K562 (cell line): ENCODE measurements at regions not wholly inside any gene's neighbourhood (a gene's known extent, or its start where the extent isn't known, plus 50 kb on each side); places are given as distances from the start of the nearest gene placed in this dataset.

ENCODE experiments used
- ATAC-seq: fragments of 200-7000 bp; cut with Tn5 transposase; 3 replicates; pipeline ENCODE4 v1.9.1; 2020; ENCODE audit warnings: moderate library complexity
- BruUV-seq: library from RNA; stranded (reverse); fragments of 400-500 nt; replicated peaks from 2 replicates; lab custom pipeline; 2021; lab: Mats Ljungman, UMichigan
- CTCF ChIA-PET: fragments of 300-600 bp; formaldehyde crosslinking; extraction: SDS; loops from one replicate; lab custom pipeline; 2021; ENCODE audit warnings: low intra/inter-chr PET ratio; lab: Yijun Ruan, JAX
- POLR2A ChIA-PET: fragments of 300-600, 350-650 bp; sonication (Branson Sonifier 250); formaldehyde crosslinking; extraction: SDS; loops from one replicate; lab custom pipeline; 2021; ENCODE audit warnings: antibody characterized with exemption, inconsistent platforms; lab: Yijun Ruan, JAX
- DNase-seq, 4 experiments: peaks; one replicate each; pipeline versions ENCODE4 v3.0.0 to v3.0.0-alpha.2; 2011 to 2018; ENCODE audit warnings: low spot score in 3 of 4, mixed read lengths in 3 of 4; ENCODE audit errors: extremely low read depth in 1 of 4
- FAIRE-seq: peaks from 2 replicates; lab custom pipeline; 2011; peaks lifted over from hg19 to GRCh38; lab: Jason Lieb, UNC
- H2AFZ ChIP-seq: 2 replicates; pipeline ENCODE4 v1.6.0; 2011; ENCODE audit warnings: low read depth, low read length, control low read depth, inconsistent platforms
- H3K27ac ChIP-seq: fragments of 200-600 bp; 3 replicates; pipeline ENCODE4 v1.8.0; 2011; ENCODE audit warnings: low read depth, mild to moderate bottlenecking, control low read depth, inconsistent platforms, low read length, moderate library complexity, mixed read lengths; ENCODE audit errors: extremely low read depth
- H3K27me3 ChIP-seq, 2 experiments: fragments of 300-600 bp in 1 of 2; 2 replicates in 1 of 2; 3 replicates in 1 of 2; pipeline versions ENCODE4 v1.6.0 to v1.8.0; 2011; ENCODE audit warnings: inconsistent platforms in 2 of 2, low read length in 2 of 2, mild to moderate bottlenecking in 1 of 2, mixed read lengths in 1 of 2, moderate library complexity in 1 of 2; ENCODE audit not compliant: control insufficient read depth in 2 of 2, insufficient read depth in 2 of 2
- H3K36me3 ChIP-seq: fragments of 300-600 bp; 3 replicates; pipeline ENCODE4 v1.8.0; 2011; ENCODE audit warnings: mild to moderate bottlenecking, low read length, inconsistent platforms; ENCODE audit not compliant: control insufficient read depth, insufficient read depth
- H3K4me1 ChIP-seq, 2 experiments: fragments of 200-600 bp in 1 of 2; replicated peaks in 1 of 2; 2 replicates in 1 of 2; 3 replicates in 1 of 2; pipeline versions ENCODE4 v1.5.1 to v1.8.0; 2011; ENCODE audit warnings: inconsistent platforms in 2 of 2, low read length in 2 of 2, mild to moderate bottlenecking in 1 of 2, mixed read lengths in 1 of 2, moderate library complexity in 1 of 2; ENCODE audit not compliant: control insufficient read depth in 2 of 2, insufficient read depth in 2 of 2
- H3K4me2 ChIP-seq: 2 replicates; pipeline ENCODE4 v1.6.1; 2011; ENCODE audit warnings: low read length, control low read depth, inconsistent platforms, mixed read lengths; ENCODE audit not compliant: insufficient read depth
- H3K4me3 ChIP-seq: fragments of 200-600 bp; sonication (generic), shearing (Covaris generic); 2 replicates; pipeline ENCODE4 v1.5.1; 2016; ENCODE audit warnings: control low read depth, inconsistent platforms
- H3K79me2 ChIP-seq: fragments of 200-600 bp; 3 replicates; pipeline ENCODE4 v1.8.0; 2011; ENCODE audit warnings: low read length, inconsistent platforms; ENCODE audit not compliant: control insufficient read depth, insufficient read depth
- H3K9ac ChIP-seq, 2 experiments: 2 replicates each; pipeline versions ENCODE4 v1.6.0 to v1.6.1; 2011; ENCODE audit warnings: low read depth in 2 of 2, low read length in 2 of 2, control low read depth in 1 of 2, inconsistent platforms in 1 of 2, mild to moderate bottlenecking in 1 of 2, mixed read lengths in 1 of 2; ENCODE audit not compliant: insufficient read depth in 1 of 2
- H3K9me1 ChIP-seq: one replicate; pipeline ENCODE4 v1.6.0; 2011; ENCODE audit warnings: inconsistent platforms, mild to moderate bottlenecking, low read length, moderate library complexity; ENCODE audit not compliant: control insufficient read depth, insufficient read depth
- H3K9me3 ChIP-seq: replicated peaks from 2 replicates; pipeline ENCODE4 v1.5.1; 2011; ENCODE audit warnings: low read depth, low read length, inconsistent platforms; ENCODE audit not compliant: control insufficient read depth, insufficient read depth
- H4K20me1 ChIP-seq: replicated peaks from 2 replicates; pipeline ENCODE4 v1.6.1; 2011; ENCODE audit warnings: low read length, inconsistent platforms, mixed read lengths; ENCODE audit not compliant: control insufficient read depth, insufficient read depth
- HMGN3 ChIP-seq: IDR thresholded peaks from 2 replicates; pipeline ENCODE4 v1.6.1; 2011; ENCODE audit warnings: borderline replicate concordance, low read depth, mild to moderate bottlenecking, mixed read lengths, low read length; ENCODE audit not compliant: insufficient read length; ENCODE audit errors: extremely low read depth
- ILF3 ChIP-seq: fragments of 450-650 bp; IDR thresholded peaks from 2 replicates; pipeline ENCODE4 v1.6.1; 2018; ENCODE audit warnings: antibody characterized with exemption, mild to moderate bottlenecking, moderate library complexity, borderline replicate concordance
- NR2F6 ChIP-seq: fragments of 450-650 bp; formaldehyde crosslinking; IDR thresholded peaks from 2 replicates; pipeline ENCODE4 v1.4.0; 2020; ENCODE audit warnings: mild to moderate bottlenecking
- RBM25 ChIP-seq: fragments of 200-400 bp; formaldehyde crosslinking; IDR thresholded peaks from 2 replicates; pipeline ENCODE4 v1.6.1; 2018; ENCODE audit warnings: low read length, low read depth, moderate library complexity; ENCODE audit not compliant: severe bottlenecking
- RNF2 ChIP-seq: sonication (generic); IDR thresholded peaks from 2 replicates; pipeline ENCODE4 v1.6.1; 2016
- ZNF134 ChIP-seq: fragments of 250-450 bp; sonication (Bioruptor Pico); conservative IDR thresholded peaks from 2 replicates; pipeline ENCODE4 v1.4.0; 2020
- ZNF3 ChIP-seq: fragments of 250-450 bp; sonication (Bioruptor Pico); IDR thresholded peaks from 2 replicates; pipeline ENCODE4 v1.5.0; 2021; ENCODE audit warnings: mild to moderate bottlenecking, moderate library complexity
- ZNF316 ChIP-seq: fragments of 450-650 bp; IDR thresholded peaks from 2 replicates; pipeline ENCODE4 v1.6.1; 2016
- ZNF41 ChIP-seq: fragments of 250-450 bp; sonication (Bioruptor Pico); conservative IDR thresholded peaks from 2 replicates; pipeline ENCODE4 v1.4.0; 2020; ENCODE audit warnings: mild to moderate bottlenecking
- ZNF561 ChIP-seq: fragments of 450-650 bp; formaldehyde crosslinking; conservative IDR thresholded peaks from 2 replicates; pipeline ENCODE4 v1.4.0; 2020; ENCODE audit warnings: mild to moderate bottlenecking, moderate library complexity
- WGBS: fragments of 100-300 bp; shearing (Covaris generic); methylation state at CpG from one replicate; pipeline ENCODE4 v1.1.6; 2016; ENCODE audit warnings: low coverage, mixed read lengths; ENCODE audit not compliant: insufficient coverage; ENCODE audit errors: missing lambda C conversion rate; 5-methylcytosine and 5-hydroxymethylcytosine counted together
- in situ Hi-C: fragments of 300-500 bp; cut with MboI; formaldehyde crosslinking; loops from 4 replicates; pipeline ENCODE4 v1.15.0; 2018; ENCODE audit warnings: inconsistent platforms, mixed read lengths
- intact Hi-C: fragments of 100-400 bp; cut with micrococcal nuclease; formaldehyde crosslinking; loops from 2 replicates; pipeline ENCODE4 v1.14.2; 2022

- no TSS peak for BruUV-seq
- Histone ChIP-seq H3K4me3 (no peak overlapping the region), H3K9ac (no peak overlapping the region), H3K9me1 (no peaks in the 10 kb centered on the region), H3K79me2 (no peaks in the 10 kb centered on the region), H3K9me3 (no peaks in the 10 kb centered on the region), H3K4me1 (no peaks in the 10 kb centered on the region), H3K27ac (no peak overlapping the region), H4K20me1 (no peaks in the 10 kb centered on the region; the same call in 1 of the 2 replicates), H3K36me3 (no peaks in the 10 kb centered on the region), H3K27me3 (peaks cover 16 to 57% of the 10 kb centered on the region in 2 experiments; a peak in 4 of 5 replicates), H2AFZ (no peak overlapping the region), H3K4me2 (no peak overlapping the region)
- in situ Hi-C loops (no loop called here), intact Hi-C loops (no loop called here)
- CTCF ChIA-PET = interaction anchor here (0.6 kb wide), 1 partner anchor 880 kb away, joined by 3 read pairs; no protein-coding TSS in a partner anchor
- no peak for ATAC-seq
- under 1% methylated on average over 22 of the region's 23 CpGs for WGBS
- TF ChIP-seq ZNF3 (CRISPR knock-in tag) (no peak), RNF2 (no peak), HMGN3 (no peak), ZNF561 (CRISPR knock-in tag) (no peak), ZNF41 (CRISPR knock-in tag) (no peak)
- no peak for DNase-seq
- FAIRE-seq = no peak
- POLR2A ChIA-PET = interaction anchor here (0.7 kb wide), 1 partner anchor 15 kb away, joined by 3 read pairs; no protein-coding TSS in a partner anchor
Observed at GRCh38 chr2:100664021-100664755, 101.4 kb downstream of the PDCL3 start.

GRCh38 chr2:100664756-100665101 lies 101.9 kb downstream of the PDCL3 start:
- DNase-seq (no peak), ATAC-seq (no peak), FAIRE-seq (no peak)
- H2AFZ ChIP-seq = no peak overlapping the region
- ChIA-PET POLR2A (no interaction called here), CTCF (interaction anchor here (0.6 kb wide), 1 partner anchor 879 kb away, joined by 3 read pairs; no protein-coding TSS in a partner anchor)
- H4K20me1 ChIP-seq = no peaks in the 10 kb centered on the region; the same call in 1 of the 2 replicates
- no peak overlapping the region for H3K27ac ChIP-seq
- no peak overlapping the region for H3K9ac ChIP-seq
- H3K36me3 ChIP-seq = no peaks in the 10 kb centered on the region
- H3K79me2 ChIP-seq = no peaks in the 10 kb centered on the region
- intact Hi-C loops (no loop called here), in situ Hi-C loops (no loop called here)
- no TSS peak for BruUV-seq
- TF ChIP-seq NR2F6 (CRISPR knock-in tag) (no peak), RBM25 (peak; percentile 11), ZNF134 (CRISPR knock-in tag) (peak; percentile 97), ZNF316 (no peak), ILF3 (no peak)
- H3K9me3 ChIP-seq = no peaks in the 10 kb centered on the region
- peaks cover 16 to 60% of the 10 kb centered on the region in 2 experiments; a peak in 4 of 5 replicates for H3K27me3 ChIP-seq
- WGBS = 0% methylated on average over 2 of the region's 2 CpGs
- H3K9me1 ChIP-seq = no peaks in the 10 kb centered on the region
- no peaks in the 10 kb centered on the region for H3K4me1 ChIP-seq
- H3K4me2 ChIP-seq = no peak overlapping the region
- no peak overlapping the region for H3K4me3 ChIP-seq
